ENCODE measurements at regions not wholly inside any gene's neighbourhood (a gene's known extent, or its start where the extent isn't known, plus 50 kb on each side); places are given as distances from the start of the nearest gene placed in this dataset.

GRCh38 chr5:97903742-97904141 is 720.7 kb upstream of the RIOK2 start:
- no peak for TF ChIP-seq CTCF (IDR thresholded peaks at IDR 0.05)

- no peak for TF ChIP-seq CTCF (IDR thresholded peaks at IDR 0.05)
Measured at GRCh38 chr5:97906135-97906534, 723.1 kb upstream of the RIOK2 start.

GRCh38 chr5:97907646-97908400 is 724.8 kb upstream of the RIOK2 start:
- TF ChIP-seq CTCF (IDR thresholded peaks at IDR 0.05): no peak

GRCh38 chr5:97909541-97909940 is 726.5 kb upstream of the RIOK2 start:
- TF ChIP-seq CTCF (IDR thresholded peaks at IDR 0.05): no peak

- no peak for TF ChIP-seq CTCF (IDR thresholded peaks at IDR 0.05)
Measured at GRCh38 chr5:97914483-97914882, 731.4 kb upstream of the RIOK2 start.

- TF ChIP-seq CTCF (IDR thresholded peaks at IDR 0.05): no peak
Measured at GRCh38 chr5:97915106-97915505, 732.1 kb upstream of the RIOK2 start.

- no peak for TF ChIP-seq CTCF (IDR thresholded peaks at IDR 0.05)
Measured at GRCh38 chr5:97918057-97918456, 735.0 kb upstream of the RIOK2 start.

- no peak for TF ChIP-seq CTCF (IDR thresholded peaks at IDR 0.05)
Measured at GRCh38 chr5:97918620-97919019, 735.6 kb upstream of the RIOK2 start.
